ENCODE measurements at regions not wholly inside any gene's neighbourhood (a gene's known extent, or its start where the extent isn't known, plus 50 kb on each side); places are given as distances from the start of the nearest gene placed in this dataset.

GRCh38 chr7:121561717-121562116 lies 165.6 kb upstream of the FAM3C start:
- no peak overlapping the region for H2AFZ ChIP-seq (ENCODE audit: low read length)
- no peak for TF ChIP-seq EZH2phosphoT487 (IDR thresholded peaks at IDR 0.05; ENCODE audit: low read length)
- TF ChIP-seq, protein P1, sequence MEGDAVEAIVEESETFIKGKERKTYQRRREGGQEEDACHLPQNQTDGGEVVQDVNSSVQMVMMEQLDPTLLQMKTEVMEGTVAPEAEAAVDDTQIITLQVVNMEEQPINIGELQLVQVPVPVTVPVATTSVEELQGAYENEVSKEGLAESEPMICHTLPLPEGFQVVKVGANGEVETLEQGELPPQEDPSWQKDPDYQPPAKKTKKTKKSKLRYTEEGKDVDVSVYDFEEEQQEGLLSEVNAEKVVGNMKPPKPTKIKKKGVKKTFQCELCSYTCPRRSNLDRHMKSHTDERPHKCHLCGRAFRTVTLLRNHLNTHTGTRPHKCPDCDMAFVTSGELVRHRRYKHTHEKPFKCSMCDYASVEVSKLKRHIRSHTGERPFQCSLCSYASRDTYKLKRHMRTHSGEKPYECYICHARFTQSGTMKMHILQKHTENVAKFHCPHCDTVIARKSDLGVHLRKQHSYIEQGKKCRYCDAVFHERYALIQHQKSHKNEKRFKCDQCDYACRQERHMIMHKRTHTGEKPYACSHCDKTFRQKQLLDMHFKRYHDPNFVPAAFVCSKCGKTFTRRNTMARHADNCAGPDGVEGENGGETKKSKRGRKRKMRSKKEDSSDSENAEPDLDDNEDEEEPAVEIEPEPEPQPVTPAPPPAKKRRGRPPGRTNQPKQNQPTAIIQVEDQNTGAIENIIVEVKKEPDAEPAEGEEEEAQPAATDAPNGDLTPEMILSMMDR (IDR thresholded peaks at IDR 0.05; ENCODE audit: low read length), result no peak
- TF ChIP-seq EZH2 (optimal IDR thresholded peaks at IDR 0.05; ENCODE audit: low read depth, low read length), result no peak

GRCh38 chr7:121560267-121560990 lies 164.3 kb upstream of the FAM3C start:
- no peaks in the 10 kb centered on the region for H3K9me3 ChIP-seq (replicated peaks; ENCODE audit: insufficient read depth, low read length)
- H3K4me1 ChIP-seq (ENCODE audit: low read length), result no peaks in the 10 kb centered on the region
- H3K9me2 ChIP-seq (replicated peaks; ENCODE audit: insufficient read depth, low read length), result no peaks in the 10 kb centered on the region
- no peaks in the 10 kb centered on the region for H3K79me2 ChIP-seq (ENCODE audit: low read length)
- TF ChIP-seq EZH2 (optimal IDR thresholded peaks at IDR 0.05; ENCODE audit: low read depth, low read length) (no peak), EZH2phosphoT487 (IDR thresholded peaks at IDR 0.05; ENCODE audit: low read length) (no peak)
- TF ChIP-seq, protein P1 (IDR thresholded peaks at IDR 0.05; ENCODE audit: low read length), result no peak
- no peaks in the 10 kb centered on the region for H3F3A ChIP-seq (ENCODE audit: insufficient read depth, low read length)
- DNase-seq, result no peak
- no peak overlapping the region for H3K4me2 ChIP-seq (ENCODE audit: low read depth, low read length)
- no peaks in the 10 kb centered on the region for H3K27me3 ChIP-seq (replicated peaks; ENCODE audit: insufficient read depth, low read length)
- H4K20me1 ChIP-seq (ENCODE audit: insufficient read depth, low read length), result no peaks in the 10 kb centered on the region
- H3K9ac ChIP-seq (ENCODE audit: low read length), result no peak overlapping the region
- no peak overlapping the region for H3K4me3 ChIP-seq (ENCODE audit: low read length)
- no peaks in the 10 kb centered on the region for H3K36me3 ChIP-seq (replicated peaks; ENCODE audit: insufficient read depth, low read length)
- no peak overlapping the region for H2AFZ ChIP-seq (ENCODE audit: low read length)
- H3K27ac ChIP-seq (ENCODE audit: low read length), result no peak overlapping the region

More at GRCh38 chr7:121561717-121562116, 165.6 kb upstream of the FAM3C start:
- H3K27me3 ChIP-seq (replicated peaks; ENCODE audit: insufficient read depth, low read length), result no peaks in the 10 kb centered on the region
- no peak overlapping the region for H3K4me3 ChIP-seq (ENCODE audit: low read length)
- no peaks in the 10 kb centered on the region for H4K20me1 ChIP-seq (ENCODE audit: insufficient read depth, low read length)
- H3K9ac ChIP-seq (ENCODE audit: low read length), result no peak overlapping the region
- no peak overlapping the region for H3K4me2 ChIP-seq (ENCODE audit: low read depth, low read length)
- no peak for DNase-seq
- H3F3A ChIP-seq (ENCODE audit: insufficient read depth, low read length), result no peaks in the 10 kb centered on the region
- no peak overlapping the region for H3K27ac ChIP-seq (ENCODE audit: low read length)
- H3K9me2 ChIP-seq (replicated peaks; ENCODE audit: insufficient read depth, low read length), result no peaks in the 10 kb centered on the region
- H3K9me3 ChIP-seq (replicated peaks; ENCODE audit: insufficient read depth, low read length), result no peaks in the 10 kb centered on the region
- H3K79me2 ChIP-seq (ENCODE audit: low read length), result no peaks in the 10 kb centered on the region
- no peaks in the 10 kb centered on the region for H3K4me1 ChIP-seq (ENCODE audit: low read length)
- no peaks in the 10 kb centered on the region for H3K36me3 ChIP-seq (replicated peaks; ENCODE audit: insufficient read depth, low read length)

- no peaks in the 10 kb centered on the region for H3K36me3 ChIP-seq (replicated peaks; ENCODE audit: insufficient read depth, low read length)
- no peaks in the 10 kb centered on the region for H3K4me1 ChIP-seq (ENCODE audit: low read length)
- TF ChIP-seq EZH2phosphoT487 (IDR thresholded peaks at IDR 0.05; ENCODE audit: low read length), result no peak
- TF ChIP-seq EZH2 (optimal IDR thresholded peaks at IDR 0.05; ENCODE audit: low read depth, low read length), result no peak
- no peaks in the 10 kb centered on the region for H3K9me2 ChIP-seq (replicated peaks; ENCODE audit: insufficient read depth, low read length)
- no peak overlapping the region for H3K4me2 ChIP-seq (ENCODE audit: low read depth, low read length)
- H3K9me3 ChIP-seq (replicated peaks; ENCODE audit: insufficient read depth, low read length), result no peaks in the 10 kb centered on the region
- no peak overlapping the region for H3K9ac ChIP-seq (ENCODE audit: low read length)
- H3F3A ChIP-seq (ENCODE audit: insufficient read depth, low read length), result no peaks in the 10 kb centered on the region
- H3K27ac ChIP-seq (ENCODE audit: low read length), result no peak overlapping the region
- H2AFZ ChIP-seq (ENCODE audit: low read length), result no peak overlapping the region
- H3K79me2 ChIP-seq (ENCODE audit: low read length), result no peaks in the 10 kb centered on the region
- no peaks in the 10 kb centered on the region for H3K27me3 ChIP-seq (replicated peaks; ENCODE audit: insufficient read depth, low read length)
- H4K20me1 ChIP-seq (ENCODE audit: insufficient read depth, low read length), result no peaks in the 10 kb centered on the region
- DNase-seq, result no peak
- no peak overlapping the region for H3K4me3 ChIP-seq (ENCODE audit: low read length)
These were observed 162.2 kb upstream of the FAM3C start for GRCh38 chr7:121558288-121558687.

Measured in MM.1S (cell line).